Astrocyte (in vitro differentiated cells and primary cell): ENCODE measurements at regions not wholly inside any gene's neighbourhood (a gene's known extent, or its start where the extent isn't known, plus 50 kb on each side); places are given as distances from the start of the nearest gene placed in this dataset.

ENCODE experiments used
- DNase-seq: peaks from one replicate; pipeline ENCODE4 v3.0.0-alpha.2; 2010; ENCODE audit warnings: low read depth
- FAIRE-seq: peaks from 2 replicates; lab custom pipeline; 2011; peaks lifted over from hg19 to GRCh38; lab: Jason Lieb, UNC
- H2AFZ ChIP-seq: 2 replicates; pipeline ENCODE4 v1.6.0; 2012; ENCODE audit warnings: low read depth, low read length, inconsistent platforms
- H3K27ac ChIP-seq: 2 replicates; pipeline ENCODE4 v1.5.1; 2011; ENCODE audit warnings: low read depth, low read length, inconsistent platforms
- H3K27me3 ChIP-seq: 2 replicates; pipeline ENCODE4 v1.6.0; 2011; ENCODE audit warnings: low read length, inconsistent platforms; ENCODE audit not compliant: insufficient read depth
- H3K36me3 ChIP-seq: 2 replicates; pipeline ENCODE4 v1.5.1; 2011; ENCODE audit warnings: low read length, inconsistent platforms; ENCODE audit not compliant: insufficient read depth
- H3K4me1 ChIP-seq: 2 replicates; pipeline ENCODE4 v1.5.1; 2011; ENCODE audit warnings: low read length, inconsistent platforms; ENCODE audit not compliant: insufficient read depth
- H3K4me2 ChIP-seq: 2 replicates; pipeline ENCODE4 v1.6.0; 2012; ENCODE audit warnings: low read length, inconsistent platforms
- H3K4me3 ChIP-seq: 2 replicates; pipeline ENCODE4 v1.5.1; 2011; ENCODE audit warnings: low read depth, mild to moderate bottlenecking, low read length, inconsistent platforms; ENCODE audit not compliant: insufficient read depth
- H3K79me2 ChIP-seq: 2 replicates; pipeline ENCODE4 v1.6.0; 2012; ENCODE audit warnings: mild to moderate bottlenecking, low read length, inconsistent platforms; ENCODE audit not compliant: insufficient read depth
- H3K9ac ChIP-seq: 2 replicates; pipeline ENCODE4 v1.6.0; 2012; ENCODE audit warnings: mild to moderate bottlenecking, low read length, inconsistent platforms
- H3K9me3 ChIP-seq: 2 replicates; pipeline ENCODE4 v1.5.1; 2012; ENCODE audit warnings: low read depth, mild to moderate bottlenecking, low read length, inconsistent platforms; ENCODE audit not compliant: insufficient read depth
- H4K20me1 ChIP-seq: 2 replicates; pipeline ENCODE4 v1.6.0; 2012; ENCODE audit warnings: low read length, inconsistent platforms; ENCODE audit not compliant: insufficient read depth
- H3K27ac Mint-ChIP-seq: one replicate; pipeline ENCODE4 v1.8.0; 2021; ENCODE audit warnings: mild to moderate bottlenecking, mixed read lengths; ENCODE audit not compliant: unreplicated experiment
- H3K27me3 Mint-ChIP-seq: one replicate; pipeline ENCODE4 v1.8.0; 2021; ENCODE audit warnings: low read depth, mixed read lengths; ENCODE audit not compliant: unreplicated experiment
- H3K36me3 Mint-ChIP-seq: one replicate; pipeline ENCODE4 v1.8.0; 2021; ENCODE audit warnings: low read depth, mixed read lengths; ENCODE audit not compliant: unreplicated experiment
- H3K4me1 Mint-ChIP-seq: one replicate; pipeline ENCODE4 v1.8.0; 2021; ENCODE audit warnings: low read depth, mixed read lengths; ENCODE audit not compliant: unreplicated experiment
- H3K4me3 Mint-ChIP-seq: one replicate; pipeline ENCODE4 v1.8.0; 2021; ENCODE audit warnings: mild to moderate bottlenecking, moderate library complexity, mixed read lengths; ENCODE audit not compliant: unreplicated experiment
- H3K9me3 Mint-ChIP-seq: one replicate; pipeline ENCODE4 v1.8.0; 2021; ENCODE audit warnings: mild to moderate bottlenecking, mixed read lengths; ENCODE audit not compliant: unreplicated experiment
- EZH2 ChIP-seq: IDR thresholded peaks from 2 replicates; pipeline ENCODE4 v1.6.1; 2012; ENCODE audit warnings: mild to moderate bottlenecking, low read length, inconsistent platforms; ENCODE audit not compliant: insufficient read depth
- TF ChIP-seq, protein P1 (sequence below): IDR thresholded peaks from 2 replicates; pipeline ENCODE4 v1.5.1; 2011; ENCODE audit warnings: low read depth, mild to moderate bottlenecking, inconsistent platforms, low read length, moderate library complexity; ENCODE audit not compliant: insufficient read depth

DNA sequence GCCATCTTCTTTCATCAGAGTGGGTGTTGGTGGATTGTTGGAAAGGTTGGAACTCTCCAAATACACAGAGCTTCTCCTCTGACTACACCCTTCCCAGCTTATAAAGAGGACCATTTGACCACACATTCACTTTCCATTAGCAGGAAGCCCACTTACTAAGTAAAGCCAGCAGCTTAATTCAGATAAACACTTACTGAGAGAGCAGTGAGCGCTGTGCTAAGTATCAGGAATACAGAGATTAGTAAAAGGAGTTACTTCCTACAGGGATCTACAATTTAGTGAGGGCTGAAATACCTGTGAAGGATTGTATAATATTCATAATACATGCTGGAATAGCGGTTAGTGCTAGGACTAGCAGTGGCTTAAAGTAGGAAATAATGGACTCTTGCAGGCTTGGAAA lies 343.0 kb downstream of the NYAP2 start:
- H3K9ac ChIP-seq = no peak overlapping the region
- FAIRE-seq (no peak), DNase-seq (no peak)
- H2AFZ ChIP-seq = no peak overlapping the region
- no peaks in the 10 kb centered on the region for H3K9me3 ChIP-seq
- Mint-ChIP-seq H3K4me3 (no peak overlapping the region), H3K36me3 (peaks cover 2% of the 10 kb centered on the region), H3K27me3 (no peaks in the 10 kb centered on the region), H3K4me1 (peaks cover 5% of the 10 kb centered on the region), H3K9me3 (peaks cover 5% of the 10 kb centered on the region), H3K27ac (no peak overlapping the region)
- peaks cover 9% of the 10 kb centered on the region for H3K4me1 ChIP-seq
- no peaks in the 10 kb centered on the region for H3K79me2 ChIP-seq
- H3K4me3 ChIP-seq = no peak overlapping the region
- H3K27me3 ChIP-seq = no peaks in the 10 kb centered on the region
- H4K20me1 ChIP-seq = no peaks in the 10 kb centered on the region
- no peaks in the 10 kb centered on the region for H3K36me3 ChIP-seq
- no peak for TF ChIP-seq EZH2
- TF ChIP-seq, protein P1, sequence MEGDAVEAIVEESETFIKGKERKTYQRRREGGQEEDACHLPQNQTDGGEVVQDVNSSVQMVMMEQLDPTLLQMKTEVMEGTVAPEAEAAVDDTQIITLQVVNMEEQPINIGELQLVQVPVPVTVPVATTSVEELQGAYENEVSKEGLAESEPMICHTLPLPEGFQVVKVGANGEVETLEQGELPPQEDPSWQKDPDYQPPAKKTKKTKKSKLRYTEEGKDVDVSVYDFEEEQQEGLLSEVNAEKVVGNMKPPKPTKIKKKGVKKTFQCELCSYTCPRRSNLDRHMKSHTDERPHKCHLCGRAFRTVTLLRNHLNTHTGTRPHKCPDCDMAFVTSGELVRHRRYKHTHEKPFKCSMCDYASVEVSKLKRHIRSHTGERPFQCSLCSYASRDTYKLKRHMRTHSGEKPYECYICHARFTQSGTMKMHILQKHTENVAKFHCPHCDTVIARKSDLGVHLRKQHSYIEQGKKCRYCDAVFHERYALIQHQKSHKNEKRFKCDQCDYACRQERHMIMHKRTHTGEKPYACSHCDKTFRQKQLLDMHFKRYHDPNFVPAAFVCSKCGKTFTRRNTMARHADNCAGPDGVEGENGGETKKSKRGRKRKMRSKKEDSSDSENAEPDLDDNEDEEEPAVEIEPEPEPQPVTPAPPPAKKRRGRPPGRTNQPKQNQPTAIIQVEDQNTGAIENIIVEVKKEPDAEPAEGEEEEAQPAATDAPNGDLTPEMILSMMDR = no peak
- no peak overlapping the region for H3K27ac ChIP-seq
- H3K4me2 ChIP-seq = no peak overlapping the region

DNA sequence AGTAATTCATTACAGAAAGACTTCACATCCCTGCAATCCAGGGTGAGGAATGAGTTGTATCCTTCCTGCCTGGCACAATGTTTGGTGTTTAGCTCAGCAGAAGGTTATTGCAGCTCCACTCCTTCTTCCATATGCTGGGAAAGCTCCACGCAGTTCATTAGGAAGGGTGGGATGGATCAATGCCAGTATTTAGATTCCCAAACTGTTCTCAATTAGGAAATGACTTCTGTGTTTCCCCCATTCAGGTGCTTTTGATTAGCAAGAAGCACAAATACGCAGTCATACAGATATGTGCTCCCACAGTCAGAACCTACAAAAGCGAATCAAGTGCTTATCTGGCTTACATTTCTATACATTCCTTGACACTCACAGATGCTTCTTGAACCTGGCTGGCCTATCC lies 340.6 kb downstream of the NYAP2 start:
- Histone ChIP-seq H2AFZ (no peak overlapping the region), H3K27ac (no peak overlapping the region), H3K9ac (no peak overlapping the region), H3K4me1 (peaks cover 31% of the 10 kb centered on the region), H3K36me3 (no peaks in the 10 kb centered on the region), H4K20me1 (no peaks in the 10 kb centered on the region), H3K9me3 (no peaks in the 10 kb centered on the region), H3K4me3 (no peak overlapping the region), H3K79me2 (no peaks in the 10 kb centered on the region), H3K27me3 (no peaks in the 10 kb centered on the region), H3K4me2 (no peak overlapping the region)
- no peak for FAIRE-seq
- DNase-seq = no peak
- no peaks in the 10 kb centered on the region for H3K27me3 Mint-ChIP-seq
- H3K4me3 Mint-ChIP-seq = no peak overlapping the region
- H3K36me3 Mint-ChIP-seq = peaks cover 2% of the 10 kb centered on the region
- TF ChIP-seq EZH2 = no peak
- TF ChIP-seq, protein P1 = no peak
- no peak overlapping the region for H3K27ac Mint-ChIP-seq
- peaks cover 5% of the 10 kb centered on the region for H3K9me3 Mint-ChIP-seq
- peaks cover 25% of the 10 kb centered on the region for H3K4me1 Mint-ChIP-seq

DNA sequence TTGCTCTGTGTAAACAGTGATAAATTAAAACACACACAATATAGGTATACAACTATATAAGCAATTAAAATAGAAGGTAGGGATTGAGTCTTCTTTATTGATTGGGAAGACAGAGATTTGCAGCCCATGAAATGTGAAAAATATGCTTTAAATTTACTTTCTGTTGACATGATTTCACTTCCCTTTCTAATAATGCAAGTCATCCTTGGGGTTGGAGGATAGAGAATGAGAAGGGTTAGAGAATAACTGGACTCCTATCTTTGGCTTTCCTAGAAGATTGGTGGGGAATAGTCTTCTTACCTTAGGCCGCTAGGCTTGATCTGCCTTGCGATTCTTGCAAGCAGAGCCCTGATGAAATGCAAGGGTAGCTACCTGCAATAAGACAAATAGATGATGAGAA lies 339.8 kb downstream of the NYAP2 start:
- Mint-ChIP-seq H3K9me3 (peaks cover 2% of the 10 kb centered on the region), H3K27ac (no peak overlapping the region), H3K36me3 (no peaks in the 10 kb centered on the region), H3K27me3 (no peaks in the 10 kb centered on the region), H3K4me1 (peaks cover 26% of the 10 kb centered on the region), H3K4me3 (no peak overlapping the region)
- DNase-seq = no peak
- no peaks in the 10 kb centered on the region for H3K27me3 ChIP-seq
- no peaks in the 10 kb centered on the region for H3K9me3 ChIP-seq
- no peak overlapping the region for H2AFZ ChIP-seq
- no peak overlapping the region for H3K4me2 ChIP-seq
- H3K79me2 ChIP-seq = no peaks in the 10 kb centered on the region
- no peaks in the 10 kb centered on the region for H3K36me3 ChIP-seq
- H3K9ac ChIP-seq = no peak overlapping the region
- no peak overlapping the region for H3K4me3 ChIP-seq
- no peak for FAIRE-seq
- TF ChIP-seq, protein P1 = no peak
- TF ChIP-seq EZH2 = no peak
- H4K20me1 ChIP-seq = no peaks in the 10 kb centered on the region
- H3K4me1 ChIP-seq = peaks cover 31% of the 10 kb centered on the region
- no peak overlapping the region for H3K27ac ChIP-seq
